ENCODE measurements at regions not wholly inside any gene's neighbourhood (a gene's known extent, or its start where the extent isn't known, plus 50 kb on each side); places are given as distances from the start of the nearest gene placed in this dataset.

DNA sequence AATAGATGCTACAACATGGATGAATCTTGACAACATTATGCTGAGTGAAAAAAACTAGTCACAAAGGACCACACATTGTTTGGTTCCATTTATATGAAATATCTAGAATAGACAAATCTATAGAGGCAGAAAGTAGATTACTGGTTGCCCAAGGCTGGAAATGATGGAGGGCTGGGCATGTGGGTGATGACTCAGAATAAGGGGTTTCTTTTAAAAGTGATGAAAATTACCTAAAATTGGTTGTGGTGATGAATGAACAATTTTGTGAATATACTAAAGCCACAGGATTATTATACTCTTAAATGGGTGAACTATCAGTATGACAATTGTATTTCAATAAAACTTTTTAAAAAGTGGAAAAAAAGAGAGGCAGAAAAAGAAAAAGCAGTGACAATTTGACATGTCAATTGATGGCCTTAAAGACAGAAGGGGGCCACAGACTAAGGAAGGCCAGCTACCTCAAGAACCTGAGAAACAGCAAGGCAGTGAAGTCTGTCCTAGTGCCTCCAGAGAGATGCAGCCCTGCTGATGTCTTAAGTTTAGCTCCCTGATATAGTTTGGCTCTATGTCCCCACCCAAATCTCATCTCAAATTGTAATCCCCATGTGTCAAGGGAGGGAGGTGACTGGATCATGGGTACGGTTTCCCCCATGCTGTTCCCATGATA lies 182.7 kb downstream of the PIK3R1 start:
- Histone ChIP-seq H3K27me3 (ENCODE audit: control insufficient read depth, insufficient read depth, low read length) (no peaks in the 10 kb centered on the region), H3K27ac (ENCODE audit: low read length) (no peak overlapping the region), H3K9me3 (ENCODE audit: control insufficient read depth, insufficient read depth, low read depth, low read length) (no peaks in the 10 kb centered on the region), H3K4me3 (ENCODE audit: low read depth in 2 of 2, low read length in 2 of 2) (no peak overlapping the region), H3K4me1 (ENCODE audit: control insufficient read depth, insufficient read depth, low read length) (no peaks in the 10 kb centered on the region), H3K36me3 (ENCODE audit: control insufficient read depth, insufficient read depth, low read length) (no peaks in the 10 kb centered on the region)
- BruUV-seq (replicated peaks) = no TSS peak
- TF ChIP-seq, protein P1, sequence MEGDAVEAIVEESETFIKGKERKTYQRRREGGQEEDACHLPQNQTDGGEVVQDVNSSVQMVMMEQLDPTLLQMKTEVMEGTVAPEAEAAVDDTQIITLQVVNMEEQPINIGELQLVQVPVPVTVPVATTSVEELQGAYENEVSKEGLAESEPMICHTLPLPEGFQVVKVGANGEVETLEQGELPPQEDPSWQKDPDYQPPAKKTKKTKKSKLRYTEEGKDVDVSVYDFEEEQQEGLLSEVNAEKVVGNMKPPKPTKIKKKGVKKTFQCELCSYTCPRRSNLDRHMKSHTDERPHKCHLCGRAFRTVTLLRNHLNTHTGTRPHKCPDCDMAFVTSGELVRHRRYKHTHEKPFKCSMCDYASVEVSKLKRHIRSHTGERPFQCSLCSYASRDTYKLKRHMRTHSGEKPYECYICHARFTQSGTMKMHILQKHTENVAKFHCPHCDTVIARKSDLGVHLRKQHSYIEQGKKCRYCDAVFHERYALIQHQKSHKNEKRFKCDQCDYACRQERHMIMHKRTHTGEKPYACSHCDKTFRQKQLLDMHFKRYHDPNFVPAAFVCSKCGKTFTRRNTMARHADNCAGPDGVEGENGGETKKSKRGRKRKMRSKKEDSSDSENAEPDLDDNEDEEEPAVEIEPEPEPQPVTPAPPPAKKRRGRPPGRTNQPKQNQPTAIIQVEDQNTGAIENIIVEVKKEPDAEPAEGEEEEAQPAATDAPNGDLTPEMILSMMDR (IDR thresholded peaks at IDR 0.05) = no peak
- no peak for TF ChIP-seq SIN3A (IDR thresholded peaks at IDR 0.05; ENCODE audit: borderline replicate concordance, insufficient read depth, low read depth, low read length)
- no peak for TF ChIP-seq POLR2AphosphoS5 (IDR thresholded peaks at IDR 0.05; ENCODE audit: low read depth, low read length)
- TF ChIP-seq, protein P2, sequence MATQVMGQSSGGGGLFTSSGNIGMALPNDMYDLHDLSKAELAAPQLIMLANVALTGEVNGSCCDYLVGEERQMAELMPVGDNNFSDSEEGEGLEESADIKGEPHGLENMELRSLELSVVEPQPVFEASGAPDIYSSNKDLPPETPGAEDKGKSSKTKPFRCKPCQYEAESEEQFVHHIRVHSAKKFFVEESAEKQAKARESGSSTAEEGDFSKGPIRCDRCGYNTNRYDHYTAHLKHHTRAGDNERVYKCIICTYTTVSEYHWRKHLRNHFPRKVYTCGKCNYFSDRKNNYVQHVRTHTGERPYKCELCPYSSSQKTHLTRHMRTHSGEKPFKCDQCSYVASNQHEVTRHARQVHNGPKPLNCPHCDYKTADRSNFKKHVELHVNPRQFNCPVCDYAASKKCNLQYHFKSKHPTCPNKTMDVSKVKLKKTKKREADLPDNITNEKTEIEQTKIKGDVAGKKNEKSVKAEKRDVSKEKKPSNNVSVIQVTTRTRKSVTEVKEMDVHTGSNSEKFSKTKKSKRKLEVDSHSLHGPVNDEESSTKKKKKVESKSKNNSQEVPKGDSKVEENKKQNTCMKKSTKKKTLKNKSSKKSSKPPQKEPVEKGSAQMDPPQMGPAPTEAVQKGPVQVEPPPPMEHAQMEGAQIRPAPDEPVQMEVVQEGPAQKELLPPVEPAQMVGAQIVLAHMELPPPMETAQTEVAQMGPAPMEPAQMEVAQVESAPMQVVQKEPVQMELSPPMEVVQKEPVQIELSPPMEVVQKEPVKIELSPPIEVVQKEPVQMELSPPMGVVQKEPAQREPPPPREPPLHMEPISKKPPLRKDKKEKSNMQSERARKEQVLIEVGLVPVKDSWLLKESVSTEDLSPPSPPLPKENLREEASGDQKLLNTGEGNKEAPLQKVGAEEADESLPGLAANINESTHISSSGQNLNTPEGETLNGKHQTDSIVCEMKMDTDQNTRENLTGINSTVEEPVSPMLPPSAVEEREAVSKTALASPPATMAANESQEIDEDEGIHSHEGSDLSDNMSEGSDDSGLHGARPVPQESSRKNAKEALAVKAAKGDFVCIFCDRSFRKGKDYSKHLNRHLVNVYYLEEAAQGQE (IDR thresholded peaks at IDR 0.05; ENCODE audit: insufficient read depth in 1 of 2, low read depth in 2 of 2, low read length in 1 of 2) = no peak
- TF ChIP-seq TCF7L2 (IDR thresholded peaks at IDR 0.05; ENCODE audit: low read depth, low read length) = no peak
- ChIA-PET POLR2A (no interaction called here), CTCF (no interaction called here)
- DNase-seq (ENCODE audit: low read depth, low spot score) (no peak), ATAC-seq (no peak)
- in situ Hi-C loops (cut with HindIII; ENCODE audit: low pct_unique_long_range_greater_than_20kb, low sequenced_read_pairs) (no loop called here), intact Hi-C loops (cut with micrococcal nuclease; ENCODE audit: unreplicated experiment) (no loop called here)

DNA sequence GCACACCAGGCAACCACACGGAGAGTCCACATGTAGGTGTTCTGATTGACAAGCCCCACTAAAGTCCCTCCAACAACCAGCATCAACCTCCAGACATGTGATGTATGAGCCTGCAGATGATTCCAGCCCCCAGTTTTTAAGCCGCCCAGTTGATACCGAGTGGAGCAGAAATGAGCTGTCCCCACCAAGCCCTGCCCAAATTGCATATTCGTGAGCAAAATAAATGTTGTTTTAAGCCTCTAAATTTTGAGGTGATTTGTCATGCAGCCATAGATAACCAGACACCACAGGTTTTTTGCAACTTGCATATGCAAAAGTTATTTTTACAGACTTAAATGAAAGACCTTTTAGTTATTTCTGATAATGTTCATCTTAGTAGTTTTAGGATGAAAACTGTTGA lies 187.7 kb downstream of the PIK3R1 start:
- in situ Hi-C loops (cut with HindIII; ENCODE audit: low pct_unique_long_range_greater_than_20kb, low sequenced_read_pairs) (no loop called here), intact Hi-C loops (cut with micrococcal nuclease; ENCODE audit: unreplicated experiment) (no loop called here)
- Histone ChIP-seq H3K27ac (ENCODE audit: low read length) (no peak overlapping the region), H3K36me3 (ENCODE audit: control insufficient read depth, insufficient read depth, low read length) (no peaks in the 10 kb centered on the region), H3K27me3 (ENCODE audit: control insufficient read depth, insufficient read depth, low read length) (no peaks in the 10 kb centered on the region), H3K4me3 (ENCODE audit: low read depth in 2 of 2, low read length in 2 of 2) (no peak overlapping the region), H3K9me3 (ENCODE audit: control insufficient read depth, insufficient read depth, low read depth, low read length) (no peaks in the 10 kb centered on the region), H3K4me1 (ENCODE audit: control insufficient read depth, insufficient read depth, low read length) (0 out of 2 replicates have a peak, but pooled peaks cover 3% of the 10 kb centered on the region)
- ChIA-PET CTCF (no interaction called here), POLR2A (no interaction called here)
- TF ChIP-seq, protein P1 (IDR thresholded peaks at IDR 0.05) = no peak
- no peak for TF ChIP-seq SIN3A (IDR thresholded peaks at IDR 0.05; ENCODE audit: borderline replicate concordance, insufficient read depth, low read depth, low read length)
- TF ChIP-seq POLR2AphosphoS5 (IDR thresholded peaks at IDR 0.05; ENCODE audit: low read depth, low read length) = no peak
- TF ChIP-seq, protein P2 (IDR thresholded peaks at IDR 0.05; ENCODE audit: insufficient read depth in 1 of 2, low read depth in 2 of 2, low read length in 1 of 2) = no peak
- TF ChIP-seq TCF7L2 (IDR thresholded peaks at IDR 0.05; ENCODE audit: low read depth, low read length) = no peak
- ATAC-seq (no peak), DNase-seq (ENCODE audit: low read depth, low spot score) (no peak)
- BruUV-seq (replicated peaks) = no TSS peak
